ENCODE measurements at regions not wholly inside any gene's neighbourhood (a gene's known extent, or its start where the extent isn't known, plus 50 kb on each side); places are given as distances from the start of the nearest gene placed in this dataset.

DNA sequence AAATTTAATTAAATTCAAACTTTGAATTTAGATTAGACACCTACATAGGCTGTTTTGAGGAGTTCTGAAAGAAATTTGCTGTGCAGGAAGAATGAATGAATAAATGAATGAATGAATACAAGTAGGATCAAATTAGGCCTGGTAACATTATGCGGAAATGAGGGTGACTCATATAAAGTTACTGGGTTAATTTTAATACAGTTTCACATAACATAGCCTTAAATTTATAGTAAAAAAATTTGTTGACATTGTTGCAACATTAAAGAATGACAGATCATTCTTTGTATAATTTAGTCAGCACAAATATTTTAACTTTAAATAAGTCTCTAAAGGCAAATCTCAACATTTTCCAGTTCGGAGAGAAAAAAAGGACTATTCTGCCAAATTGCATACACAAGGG lies 1293.1 kb upstream of the SLC39A10 start:
- 100% methylated on average over 1 of the region's 2 CpGs for WGBS

DNA sequence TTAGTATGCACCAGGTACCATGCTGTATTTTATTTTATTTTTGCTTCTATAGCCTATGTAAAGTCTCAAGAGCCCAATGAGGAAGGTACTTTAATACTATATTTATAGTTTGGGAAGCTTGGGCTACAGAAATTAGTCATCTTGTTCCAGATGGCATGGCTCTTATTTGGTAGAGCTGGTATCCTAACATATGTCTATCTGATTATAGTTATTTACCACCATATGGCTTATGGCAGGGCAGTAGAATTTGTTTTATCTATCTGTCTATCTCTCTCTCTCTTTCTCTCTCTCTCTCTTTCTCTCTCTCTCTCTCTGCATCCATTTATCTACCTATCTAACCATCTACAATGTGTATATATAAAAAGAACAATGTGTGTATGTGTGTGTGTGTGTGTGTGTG lies 1293.7 kb upstream of the SLC39A10 start:
- H3K9ac ChIP-seq (ENCODE audit: low read depth, low read length) = no peak overlapping the region
- no peak overlapping the region for H3K4me3 ChIP-seq (ENCODE audit: low read length)
- no peaks in the 10 kb centered on the region for H3K4me1 ChIP-seq (ENCODE audit: insufficient read depth, low read length)
- H3K27ac ChIP-seq (ENCODE audit: low read depth, low read length) = no peak overlapping the region
- H3K27me3 ChIP-seq (ENCODE audit: insufficient read depth, low read length) = no peaks in the 10 kb centered on the region
- no peaks in the 10 kb centered on the region for H3K36me3 ChIP-seq (ENCODE audit: insufficient read depth, low read length)
- H3K9me3 ChIP-seq (ENCODE audit: insufficient read depth, low read depth, low read length) = peaks cover 14% of the 10 kb centered on the region

More for the DNA sequence above, 1293.1 kb upstream of the SLC39A10 start:
- Histone ChIP-seq H3K36me3 (ENCODE audit: insufficient read depth, low read length) (no peaks in the 10 kb centered on the region), H3K4me1 (ENCODE audit: insufficient read depth, low read length) (no peaks in the 10 kb centered on the region), H3K27me3 (ENCODE audit: insufficient read depth, low read length) (no peaks in the 10 kb centered on the region), H3K27ac (ENCODE audit: low read depth, low read length) (no peak overlapping the region), H3K9ac (ENCODE audit: low read depth, low read length) (no peak overlapping the region), H3K9me3 (ENCODE audit: insufficient read depth, low read depth, low read length) (peaks cover 14% of the 10 kb centered on the region), H3K4me3 (ENCODE audit: low read length) (no peak overlapping the region)

DNA sequence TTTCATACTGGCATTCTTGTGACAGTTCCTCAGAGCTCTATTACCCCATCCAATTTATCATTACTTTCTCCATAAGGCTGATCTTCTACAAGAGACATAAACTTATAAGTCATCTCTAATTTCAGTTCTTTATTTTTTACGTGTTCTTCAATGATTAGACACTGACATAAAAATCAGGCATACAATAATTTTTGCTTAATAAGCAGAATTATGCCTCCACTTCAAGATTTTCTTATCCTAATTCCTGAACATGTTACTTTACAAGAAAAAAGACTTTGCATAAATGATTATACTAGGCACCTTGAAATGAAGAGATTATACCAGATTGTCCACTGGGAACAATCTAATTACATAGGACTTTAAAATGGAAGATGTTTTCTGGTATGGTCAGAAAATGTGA lies 1304.5 kb upstream of the SLC39A10 start:
- 100% methylated on average over 1 of the region's 1 CpG for WGBS
- H3K4me3 ChIP-seq (ENCODE audit: low read length) = no peak overlapping the region
- no peaks in the 10 kb centered on the region; the same call in 1 of the 2 replicates for H3K9me3 ChIP-seq (ENCODE audit: insufficient read depth, low read depth, low read length)
- no peaks in the 10 kb centered on the region for H3K27me3 ChIP-seq (ENCODE audit: insufficient read depth, low read length)
- H3K27ac ChIP-seq (ENCODE audit: low read depth, low read length) = no peak overlapping the region
- H3K4me1 ChIP-seq (ENCODE audit: insufficient read depth, low read length) = no peaks in the 10 kb centered on the region
- H3K9ac ChIP-seq (ENCODE audit: low read depth, low read length) = no peak overlapping the region
- no peaks in the 10 kb centered on the region for H3K36me3 ChIP-seq (ENCODE audit: insufficient read depth, low read length)

DNA sequence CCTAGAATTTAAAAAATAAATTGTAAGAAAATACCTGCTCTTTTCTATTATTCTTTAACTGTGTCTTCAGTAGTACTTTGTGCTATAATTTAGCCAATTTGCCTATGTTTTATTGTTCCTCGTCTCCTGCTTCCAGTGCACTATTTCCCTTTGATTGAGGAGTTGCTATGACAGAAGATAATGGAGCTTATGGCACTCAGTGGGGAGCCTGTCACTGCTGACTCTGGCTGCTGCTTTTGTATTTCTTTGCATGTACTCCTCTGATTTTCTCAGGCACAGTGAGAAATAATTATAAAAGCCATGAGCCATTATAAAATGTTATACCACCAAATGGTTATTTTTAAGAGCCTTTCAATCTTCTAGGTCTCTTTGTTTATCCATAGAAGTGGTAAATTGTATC lies 1310.8 kb upstream of the SLC39A10 start:
- WGBS = 75% methylated on average over 1 of the region's 1 CpG
- Histone ChIP-seq H3K27ac (ENCODE audit: low read depth, low read length) (no peak overlapping the region), H3K4me3 (ENCODE audit: low read length) (no peak overlapping the region), H3K4me1 (ENCODE audit: insufficient read depth, low read length) (no peaks in the 10 kb centered on the region), H3K9ac (ENCODE audit: low read depth, low read length) (no peak overlapping the region), H3K27me3 (ENCODE audit: insufficient read depth, low read length) (no peaks in the 10 kb centered on the region), H3K9me3 (ENCODE audit: insufficient read depth, low read depth, low read length) (no peaks in the 10 kb centered on the region), H3K36me3 (ENCODE audit: insufficient read depth, low read length) (no peaks in the 10 kb centered on the region)

DNA sequence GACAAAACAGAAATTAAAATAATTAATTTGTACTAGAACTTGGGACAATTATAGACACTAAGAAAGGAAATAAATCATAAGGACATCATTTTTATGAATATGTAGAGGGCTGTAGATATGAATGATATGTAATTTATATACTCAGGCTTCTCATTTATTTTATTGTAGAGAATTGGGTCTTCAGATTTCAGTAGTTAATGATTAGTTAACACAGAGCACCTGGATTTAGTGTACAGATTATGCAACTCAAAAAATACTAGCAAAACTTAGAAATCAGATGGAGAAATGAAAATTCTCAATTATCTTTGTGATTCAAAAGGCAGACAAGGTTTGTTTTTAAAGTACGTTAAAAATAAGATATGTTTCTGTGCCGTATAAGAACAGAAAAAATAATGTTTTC lies 1311.7 kb upstream of the SLC39A10 start:
- Histone ChIP-seq H3K27ac (ENCODE audit: low read depth, low read length) (no peak overlapping the region), H3K9me3 (ENCODE audit: insufficient read depth, low read depth, low read length) (no peaks in the 10 kb centered on the region), H3K4me3 (ENCODE audit: low read length) (no peak overlapping the region), H3K4me1 (ENCODE audit: insufficient read depth, low read length) (no peaks in the 10 kb centered on the region), H3K27me3 (ENCODE audit: insufficient read depth, low read length) (no peaks in the 10 kb centered on the region), H3K36me3 (ENCODE audit: insufficient read depth, low read length) (no peaks in the 10 kb centered on the region), H3K9ac (ENCODE audit: low read depth, low read length) (no peak overlapping the region)
- WGBS = no CpG with 5 or more reads among the region's 2 CpGs

DNA sequence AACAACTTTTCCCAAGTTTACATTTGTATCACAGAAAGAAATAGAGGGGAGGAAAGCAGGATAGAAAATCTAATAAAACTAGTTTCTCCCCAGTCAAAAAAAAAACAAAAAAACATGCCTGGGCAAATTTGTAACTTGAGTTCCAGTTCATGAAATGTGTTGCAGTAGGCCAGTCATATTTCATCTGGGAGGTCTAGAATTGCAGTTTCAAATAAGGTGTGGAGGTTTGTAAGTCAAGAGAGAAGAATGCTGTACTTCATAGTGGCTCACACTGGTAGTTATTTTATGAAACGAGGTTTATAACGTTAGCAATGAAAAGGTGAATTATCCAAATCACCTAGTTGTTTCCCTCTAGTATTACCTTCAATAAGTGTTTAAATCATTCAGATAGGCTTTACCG lies 1313.9 kb upstream of the SLC39A10 start:
- Histone ChIP-seq H3K9ac (ENCODE audit: low read depth, low read length) (no peak overlapping the region), H3K36me3 (ENCODE audit: insufficient read depth, low read length) (no peaks in the 10 kb centered on the region), H3K27me3 (ENCODE audit: insufficient read depth, low read length) (no peaks in the 10 kb centered on the region), H3K27ac (ENCODE audit: low read depth, low read length) (no peak overlapping the region), H3K4me3 (ENCODE audit: low read length) (no peak overlapping the region), H3K4me1 (ENCODE audit: insufficient read depth, low read length) (no peaks in the 10 kb centered on the region), H3K9me3 (ENCODE audit: insufficient read depth, low read depth, low read length) (no peaks in the 10 kb centered on the region)
- WGBS = 88% methylated on average over 2 of the region's 3 CpGs

DNA sequence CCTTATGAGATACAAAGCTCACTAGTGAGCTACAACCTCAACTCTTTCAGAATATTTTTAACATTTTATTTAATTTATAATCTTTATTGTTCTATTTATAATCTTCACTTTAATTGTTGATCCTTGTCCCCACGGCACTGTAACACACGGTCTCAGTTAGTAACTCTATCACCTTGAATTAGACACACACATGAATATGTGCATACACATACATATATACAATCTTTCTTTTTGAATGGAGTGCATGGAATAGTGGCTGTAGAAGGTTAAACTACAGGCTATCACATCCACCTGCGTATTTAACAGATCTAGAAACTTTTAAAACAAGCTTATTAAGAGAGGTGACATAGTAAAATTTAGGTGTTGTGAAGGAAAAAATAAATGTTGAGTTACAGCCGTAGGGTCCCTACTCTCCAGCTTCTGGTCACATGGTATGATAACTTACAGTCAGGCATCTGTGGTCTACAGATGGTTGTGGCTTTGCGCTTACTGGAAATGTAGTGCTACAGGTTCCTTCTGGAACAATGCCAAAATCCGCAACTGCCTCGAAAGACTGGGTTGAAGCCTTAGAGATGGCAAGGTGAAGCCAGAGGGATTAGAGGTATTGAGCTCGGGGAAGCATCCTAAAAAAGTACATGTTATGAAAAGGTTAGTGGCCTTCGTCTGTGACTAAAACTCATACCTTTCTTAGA lies 1324.1 kb upstream of the SLC39A10 start:
- H3K4me3 ChIP-seq (ENCODE audit: low read length) = no peak overlapping the region
- no peak overlapping the region for H3K9ac ChIP-seq (ENCODE audit: low read depth, low read length)
- no peaks in the 10 kb centered on the region for H3K4me1 ChIP-seq (ENCODE audit: insufficient read depth, low read length)
- H3K27me3 ChIP-seq (ENCODE audit: insufficient read depth, low read length) = no peaks in the 10 kb centered on the region
- no peak overlapping the region for H3K27ac ChIP-seq (ENCODE audit: low read depth, low read length)
- 92% methylated on average over 9 of the region's 9 CpGs for WGBS
- H3K36me3 ChIP-seq (ENCODE audit: insufficient read depth, low read length) = no peaks in the 10 kb centered on the region
- H3K9me3 ChIP-seq (ENCODE audit: insufficient read depth, low read depth, low read length) = peaks cover 5% of the 10 kb centered on the region; the same call in 1 of the 2 replicates

DNA sequence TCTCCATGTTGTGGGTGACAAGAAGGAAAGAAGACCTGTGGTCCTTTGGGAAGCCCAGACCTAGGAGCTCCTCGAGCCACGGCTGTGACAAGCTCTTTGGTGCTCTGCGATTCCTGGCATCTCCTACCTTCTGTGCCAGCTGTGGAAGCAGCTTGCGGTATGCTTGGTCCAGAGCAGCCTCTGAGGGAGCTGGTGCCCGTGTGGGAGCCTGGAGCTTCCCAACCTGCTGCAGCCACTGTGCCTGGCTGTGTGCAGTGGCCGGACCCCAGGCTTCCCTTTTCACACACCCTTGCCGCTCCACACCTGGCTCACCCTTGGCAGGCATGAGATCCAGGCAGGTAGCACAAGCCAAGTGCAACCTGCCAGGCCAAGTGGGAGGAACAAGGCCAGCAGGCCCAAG lies 1328.6 kb upstream of the SLC39A10 start:
- no peak overlapping the region for H3K27ac ChIP-seq (ENCODE audit: low read depth, low read length)
- peaks cover 11% of the 10 kb centered on the region for H3K9me3 ChIP-seq (ENCODE audit: insufficient read depth, low read depth, low read length)
- no peaks in the 10 kb centered on the region for H3K4me1 ChIP-seq (ENCODE audit: insufficient read depth, low read length)
- H3K27me3 ChIP-seq (ENCODE audit: insufficient read depth, low read length) = no peaks in the 10 kb centered on the region
- no peak overlapping the region for H3K9ac ChIP-seq (ENCODE audit: low read depth, low read length)
- H3K36me3 ChIP-seq (ENCODE audit: insufficient read depth, low read length) = no peaks in the 10 kb centered on the region
- WGBS = 96% methylated on average over 7 of the region's 7 CpGs
- no peak overlapping the region for H3K4me3 ChIP-seq (ENCODE audit: low read length)

DNA sequence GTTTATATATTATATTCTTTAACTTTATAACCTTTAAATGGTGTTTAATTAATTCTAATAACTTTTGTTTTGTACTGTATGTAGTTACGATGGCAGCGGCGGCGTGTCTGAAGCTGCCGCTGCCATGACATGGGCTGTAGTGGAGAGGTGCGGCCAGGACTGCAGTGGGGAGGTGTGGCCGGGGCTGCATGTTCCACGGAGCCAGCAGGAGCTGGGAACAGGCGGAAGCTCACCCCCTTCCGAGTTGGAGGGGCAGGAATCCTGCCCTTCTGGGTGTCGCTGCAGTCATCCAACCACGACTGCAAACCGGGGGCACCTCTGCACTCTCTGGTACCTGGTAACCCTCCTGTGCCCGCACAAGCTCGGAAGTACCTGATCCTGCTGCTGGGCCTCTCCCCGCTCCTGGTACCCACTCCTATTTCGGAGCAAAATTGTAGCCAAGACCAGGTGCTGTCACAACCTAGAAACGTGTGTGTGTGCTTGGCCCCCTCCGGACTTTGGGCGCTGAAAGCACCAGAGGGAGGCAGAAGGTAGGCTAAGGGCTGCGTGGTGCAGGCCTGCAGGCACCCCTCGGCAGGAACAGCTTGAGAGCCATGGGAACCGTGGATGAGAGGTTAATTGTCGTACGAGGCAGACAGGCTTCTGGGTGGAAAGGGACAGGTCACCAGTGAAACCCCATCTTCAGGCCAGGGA lies 1329.7 kb upstream of the SLC39A10 start:
- H3K4me3 ChIP-seq (ENCODE audit: low read length) = no peak overlapping the region
- H3K9ac ChIP-seq (ENCODE audit: low read depth, low read length) = no peak overlapping the region
- no peak overlapping the region for H3K27ac ChIP-seq (ENCODE audit: low read depth, low read length)
- no peaks in the 10 kb centered on the region for H3K36me3 ChIP-seq (ENCODE audit: insufficient read depth, low read length)
- peaks cover 11% of the 10 kb centered on the region for H3K9me3 ChIP-seq (ENCODE audit: insufficient read depth, low read depth, low read length)
- no peaks in the 10 kb centered on the region for H3K4me1 ChIP-seq (ENCODE audit: insufficient read depth, low read length)
- WGBS = 95% methylated on average over 25 of the region's 25 CpGs
- no peaks in the 10 kb centered on the region for H3K27me3 ChIP-seq (ENCODE audit: insufficient read depth, low read length)

DNA sequence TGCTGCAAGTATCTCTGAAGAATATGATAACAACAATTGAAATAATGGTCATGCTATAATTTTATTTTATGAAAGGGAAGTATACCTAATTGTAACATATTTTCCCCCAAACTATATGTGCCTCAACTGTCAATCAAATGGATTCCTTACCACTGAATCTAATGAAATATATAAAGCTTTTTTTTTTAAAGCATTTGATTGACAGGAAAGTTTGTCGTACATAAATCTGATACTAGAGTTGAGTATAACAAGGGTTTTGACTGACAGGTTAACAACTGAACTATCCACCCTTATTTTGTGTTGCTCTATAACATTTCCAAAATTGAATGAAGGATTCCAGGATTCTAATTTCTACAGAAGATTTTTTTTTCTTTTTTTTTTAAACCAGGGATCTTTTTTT lies 1333.3 kb upstream of the SLC39A10 start:
- no peaks in the 10 kb centered on the region for H3K27me3 ChIP-seq (ENCODE audit: insufficient read depth, low read length)
- H3K9me3 ChIP-seq (ENCODE audit: insufficient read depth, low read depth, low read length) = peaks cover 11% of the 10 kb centered on the region
- no peak overlapping the region for H3K4me3 ChIP-seq (ENCODE audit: low read length)
- 100% methylated on average over 1 of the region's 1 CpG for WGBS
- no peak overlapping the region for H3K27ac ChIP-seq (ENCODE audit: low read depth, low read length)
- no peaks in the 10 kb centered on the region for H3K36me3 ChIP-seq (ENCODE audit: insufficient read depth, low read length)
- H3K4me1 ChIP-seq (ENCODE audit: insufficient read depth, low read length) = no peaks in the 10 kb centered on the region
- no peak overlapping the region for H3K9ac ChIP-seq (ENCODE audit: low read depth, low read length)

DNA sequence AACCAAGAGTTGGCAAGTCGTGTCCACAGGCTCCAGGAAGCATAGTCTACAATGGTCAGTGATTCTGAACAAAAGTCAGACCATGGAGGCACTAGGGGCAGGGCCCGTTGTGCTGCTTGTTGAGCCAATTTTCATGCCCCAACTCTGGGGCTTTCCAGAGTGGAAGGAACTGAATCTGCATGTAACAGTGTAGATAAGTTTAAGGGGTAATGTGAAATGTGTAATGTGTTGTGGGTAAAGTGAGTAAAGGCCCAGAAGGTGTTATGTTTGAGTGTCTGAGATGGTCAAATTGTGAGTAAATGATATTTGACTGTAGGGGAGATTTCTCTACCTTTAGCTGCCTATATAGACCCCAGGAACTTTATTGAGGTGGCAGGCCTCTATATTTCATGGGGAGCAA lies 1336.5 kb upstream of the SLC39A10 start:
- Histone ChIP-seq H3K9me3 (ENCODE audit: insufficient read depth, low read depth, low read length) (no peaks in the 10 kb centered on the region), H3K4me1 (ENCODE audit: insufficient read depth, low read length) (no peaks in the 10 kb centered on the region), H3K36me3 (ENCODE audit: insufficient read depth, low read length) (no peaks in the 10 kb centered on the region), H3K4me3 (ENCODE audit: low read length) (no peak overlapping the region), H3K27me3 (ENCODE audit: insufficient read depth, low read length) (no peaks in the 10 kb centered on the region), H3K9ac (ENCODE audit: low read depth, low read length) (no peak overlapping the region), H3K27ac (ENCODE audit: low read depth, low read length) (no peak overlapping the region)
- 91% methylated on average over 2 of the region's 2 CpGs for WGBS
